ENCODE measurements at regions not wholly inside any gene's neighbourhood (a gene's known extent, or its start where the extent isn't known, plus 50 kb on each side); places are given as distances from the start of the nearest gene placed in this dataset.
"Not testable (repeated sequence)": the region's sequence is repeated elsewhere in the genome, so short reads cannot be mapped to it uniquely, and the experiment has no call there.

- DNase-seq = no peak
Observed at GRCh38 chr2:34241905-34242762, 643.0 kb upstream of the FAM98A start.

- DNase-seq = no peak
Observed at GRCh38 chr2:34239511-34239910, 640.4 kb upstream of the FAM98A start.

GRCh38 chr2:34234823-34235222, 635.7 kb upstream of the FAM98A start:
- DNase-seq = no peak

GRCh38 chr2:34229998-34230397, 630.9 kb upstream of the FAM98A start:
- DNase-seq = no peak

- no peak for DNase-seq
Observed at GRCh38 chr2:34215174-34215573, 616.1 kb upstream of the FAM98A start.

GRCh38 chr2:34210382-34210781, 611.3 kb upstream of the FAM98A start:
- DNase-seq = not testable (repeated sequence)

- no peak for DNase-seq
Observed at GRCh38 chr2:34204560-34204959, 605.5 kb upstream of the FAM98A start.

GRCh38 chr2:34201099-34201498, 602.0 kb upstream of the FAM98A start:
- no peak for DNase-seq

GRCh38 chr2:34199971-34200370, 600.9 kb upstream of the FAM98A start:
- no peak for DNase-seq

GRCh38 chr2:34193164-34193563, 594.1 kb upstream of the FAM98A start:
- DNase-seq = no peak

- no peak for DNase-seq
Observed at GRCh38 chr2:34188464-34189303, 589.6 kb upstream of the FAM98A start.

- DNase-seq = no peak
Observed at GRCh38 chr2:34179511-34179910, 580.4 kb upstream of the FAM98A start.

- DNase-seq = no peak
Observed at GRCh38 chr2:34178482-34178881, 579.4 kb upstream of the FAM98A start.

- DNase-seq = no peak
Observed at GRCh38 chr2:34176693-34177092, 577.6 kb upstream of the FAM98A start.

- no peak for DNase-seq
Observed at GRCh38 chr2:34174506-34174905, 575.4 kb upstream of the FAM98A start.

GRCh38 chr2:34162231-34162630, 563.1 kb upstream of the FAM98A start:
- DNase-seq = no peak

- no peak for DNase-seq
Observed at GRCh38 chr2:34161549-34161948, 562.5 kb upstream of the FAM98A start.

GRCh38 chr2:34159901-34160300, 560.8 kb upstream of the FAM98A start:
- DNase-seq = no peak

- no peak for DNase-seq
Observed at GRCh38 chr2:34153484-34153883, 554.4 kb upstream of the FAM98A start.

- no peak for DNase-seq
Observed at GRCh38 chr2:34147780-34148179, 548.7 kb upstream of the FAM98A start.

GRCh38 chr2:34143149-34143548, 544.0 kb upstream of the FAM98A start:
- DNase-seq = no peak

- DNase-seq = not testable (repeated sequence)
Observed at GRCh38 chr2:34142531-34143008, 543.5 kb upstream of the FAM98A start.

GRCh38 chr2:34133065-34133464, 534.0 kb upstream of the FAM98A start:
- not testable (repeated sequence) for DNase-seq

GRCh38 chr2:34126279-34126678, 527.2 kb upstream of the FAM98A start:
- DNase-seq = no peak

Data from NCI-H1930 (cell line).